ENCODE measurements at regions not wholly inside any gene's neighbourhood (a gene's known extent, or its start where the extent isn't known, plus 50 kb on each side); places are given as distances from the start of the nearest gene placed in this dataset.

DNA sequence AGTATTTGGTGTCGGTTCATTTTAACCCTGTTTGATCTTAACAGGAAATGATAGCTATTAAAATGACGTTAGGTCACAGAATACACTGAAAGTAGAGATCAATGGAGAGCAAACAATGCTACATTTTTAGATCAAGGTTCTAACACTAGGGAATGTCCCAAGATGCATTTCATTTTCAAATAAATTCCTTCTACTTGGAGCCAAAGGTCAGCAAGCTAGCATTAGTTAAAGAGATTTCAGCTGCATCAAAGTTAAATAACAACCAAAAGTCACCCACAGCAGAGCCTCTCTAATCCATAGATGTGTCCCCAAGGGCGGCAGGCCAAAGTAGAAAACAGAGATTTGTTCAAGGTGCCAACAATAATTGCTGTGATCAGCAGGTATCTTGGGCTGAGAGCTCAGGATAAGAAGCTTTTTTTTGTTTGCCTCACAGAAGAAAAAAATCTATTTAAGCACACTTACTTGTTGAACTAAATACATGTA, 1233.6 kb upstream of the TMEFF2 start:
- TF ChIP-seq, protein P1, sequence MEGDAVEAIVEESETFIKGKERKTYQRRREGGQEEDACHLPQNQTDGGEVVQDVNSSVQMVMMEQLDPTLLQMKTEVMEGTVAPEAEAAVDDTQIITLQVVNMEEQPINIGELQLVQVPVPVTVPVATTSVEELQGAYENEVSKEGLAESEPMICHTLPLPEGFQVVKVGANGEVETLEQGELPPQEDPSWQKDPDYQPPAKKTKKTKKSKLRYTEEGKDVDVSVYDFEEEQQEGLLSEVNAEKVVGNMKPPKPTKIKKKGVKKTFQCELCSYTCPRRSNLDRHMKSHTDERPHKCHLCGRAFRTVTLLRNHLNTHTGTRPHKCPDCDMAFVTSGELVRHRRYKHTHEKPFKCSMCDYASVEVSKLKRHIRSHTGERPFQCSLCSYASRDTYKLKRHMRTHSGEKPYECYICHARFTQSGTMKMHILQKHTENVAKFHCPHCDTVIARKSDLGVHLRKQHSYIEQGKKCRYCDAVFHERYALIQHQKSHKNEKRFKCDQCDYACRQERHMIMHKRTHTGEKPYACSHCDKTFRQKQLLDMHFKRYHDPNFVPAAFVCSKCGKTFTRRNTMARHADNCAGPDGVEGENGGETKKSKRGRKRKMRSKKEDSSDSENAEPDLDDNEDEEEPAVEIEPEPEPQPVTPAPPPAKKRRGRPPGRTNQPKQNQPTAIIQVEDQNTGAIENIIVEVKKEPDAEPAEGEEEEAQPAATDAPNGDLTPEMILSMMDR (IDR thresholded peaks at IDR 0.05 in 4 of 5, conservative IDR thresholded peaks at IDR 0.05 in 1 of 5) = no peak
- TF ChIP-seq POLR2A (IDR thresholded peaks at IDR 0.05) = no peak
